ENCODE measurements at regions not wholly inside any gene's neighbourhood (a gene's known extent, or its start where the extent isn't known, plus 50 kb on each side); places are given as distances from the start of the nearest gene placed in this dataset.

GRCh38 chr12:125568306-125568705 lies 503.1 kb downstream of the AACS start:
- ChIA-PET POLR2A (no interaction called here), CTCF (no interaction called here)
- Histone ChIP-seq H4K20me1 (replicated peaks; ENCODE audit: control insufficient read depth, extremely low read depth, insufficient read depth, low read length) (no peaks in the 10 kb centered on the region), H3K36me3 (ENCODE audit: control insufficient read depth in 2 of 2, extremely low read depth in 1 of 2, insufficient read depth in 2 of 2, low read length in 2 of 2) (no peaks in the 10 kb centered on the region), H3K27ac (ENCODE audit: insufficient read depth, low read depth, low read length) (no peak overlapping the region), H3K9me1 (replicated peaks; ENCODE audit: control insufficient read depth, extremely low read depth, insufficient read depth, low read length) (no peaks in the 10 kb centered on the region), H3K4me3 (replicated peaks in 1 of 3; ENCODE audit: insufficient read depth in 1 of 3, low read depth in 1 of 3, low read length in 3 of 3) (no peak overlapping the region), H3K4me1 (ENCODE audit: control insufficient read depth, extremely low read depth, insufficient read depth, low read length) (no peaks in the 10 kb centered on the region), H3K9me3 (replicated peaks; ENCODE audit: control insufficient read depth, insufficient read depth, low read length) (no peaks in the 10 kb centered on the region), H3K79me2 (ENCODE audit: control insufficient read depth, insufficient read depth, low read length) (no peaks in the 10 kb centered on the region), H3K27me3 (ENCODE audit: control insufficient read depth in 2 of 2, insufficient read depth in 2 of 2, low read length in 2 of 2) (no peaks in the 10 kb centered on the region), H2AFZ (ENCODE audit: low read depth, low read length) (no peak overlapping the region), H3K4me2 (ENCODE audit: insufficient read depth, low read length) (no peak overlapping the region), H3K9ac (replicated peaks; ENCODE audit: extremely low read depth, insufficient read depth, low read length) (no peak overlapping the region)
- FAIRE-seq = no peak
- TF ChIP-seq EZH2 (IDR thresholded peaks at IDR 0.05; ENCODE audit: borderline replicate concordance, low read depth, low read length, severe bottlenecking) (no peak), JUN (IDR thresholded peaks at IDR 0.05; ENCODE audit: borderline replicate concordance, insufficient read depth, insufficient read length, low read depth) (no peak), FOS (IDR thresholded peaks at IDR 0.05; ENCODE audit: borderline replicate concordance, insufficient read depth, low read length) (no peak), POLR2AphosphoS5 (IDR thresholded peaks at IDR 0.05; ENCODE audit: insufficient read depth, low read depth, low read length) (no peak), POLR2A (IDR thresholded peaks at IDR 0.05; ENCODE audit: low read depth, low read length) (no peak), GATA2 (IDR thresholded peaks at IDR 0.05; ENCODE audit: insufficient read depth, insufficient read length, low read depth, low read length) (no peak), MYC (IDR thresholded peaks at IDR 0.05; ENCODE audit: low read depth, low read length) (no peak), CTCF (IDR thresholded peaks at IDR 0.05; ENCODE audit: extremely low read depth in 1 of 2, insufficient read depth in 1 of 2, low read depth in 1 of 2, low read length in 2 of 2) (no peak), MAX (IDR thresholded peaks at IDR 0.05; ENCODE audit: insufficient read depth, insufficient read length) (no peak)
- intact Hi-C loops (cut with micrococcal nuclease) = no loop called here
- dilution Hi-C loops (cut with MboI; ENCODE audit: extremely low pct_ligation_motif_present, low sequenced_read_pairs) = no loop called here
- no peak for DNase-seq (ENCODE audit: low read depth, low spot score)
- BruUV-seq (replicated peaks) = no TSS peak

All from endothelial cell of umbilical vein (primary cell).